ENCODE measurements at regions not wholly inside any gene's neighbourhood (a gene's known extent, or its start where the extent isn't known, plus 50 kb on each side); places are given as distances from the start of the nearest gene placed in this dataset.

- peak; percentile 90 for DNase-seq (ENCODE audit: low read depth)
- no peak overlapping the region for H3K4me3 ChIP-seq (ENCODE audit: control insufficient read depth, low read depth, low read length)
- no peak for TF ChIP-seq CTCF (conservative IDR thresholded peaks at IDR 0.05; ENCODE audit: control insufficient read depth, insufficient read depth, low read depth, low read length)
Measured at GRCh38 chr2:199136681-199137080, 321.1 kb downstream of the SATB2 start.

GRCh38 chr2:199136242-199136641 is 321.5 kb downstream of the SATB2 start:
- TF ChIP-seq CTCF (conservative IDR thresholded peaks at IDR 0.05; ENCODE audit: control insufficient read depth, insufficient read depth, low read depth, low read length): no peak
- peak; percentile 53 for DNase-seq (ENCODE audit: low read depth)
- no peak overlapping the region for H3K4me3 ChIP-seq (ENCODE audit: control insufficient read depth, low read depth, low read length)

GRCh38 chr2:199131876-199132275 is 325.9 kb downstream of the SATB2 start:
- H3K4me3 ChIP-seq (ENCODE audit: control insufficient read depth, low read depth, low read length): no peak overlapping the region
- DNase-seq (ENCODE audit: low read depth): no peak
- TF ChIP-seq CTCF (conservative IDR thresholded peaks at IDR 0.05; ENCODE audit: control insufficient read depth, insufficient read depth, low read depth, low read length): no peak

GRCh38 chr2:199131136-199131655 is 326.5 kb downstream of the SATB2 start:
- no peak for TF ChIP-seq CTCF (conservative IDR thresholded peaks at IDR 0.05; ENCODE audit: control insufficient read depth, insufficient read depth, low read depth, low read length)
- DNase-seq (ENCODE audit: low read depth): no peak
- no peak overlapping the region for H3K4me3 ChIP-seq (ENCODE audit: control insufficient read depth, low read depth, low read length)

- H3K4me3 ChIP-seq (ENCODE audit: control insufficient read depth, low read depth, low read length): no peak overlapping the region
- DNase-seq (ENCODE audit: low read depth): no peak
- TF ChIP-seq CTCF (conservative IDR thresholded peaks at IDR 0.05; ENCODE audit: control insufficient read depth, insufficient read depth, low read depth, low read length): no peak
Measured at GRCh38 chr2:199130501-199130900, 327.2 kb downstream of the SATB2 start.

- H3K4me3 ChIP-seq (ENCODE audit: control insufficient read depth, low read depth, low read length): no peak overlapping the region
- peak; percentile 17 for DNase-seq (ENCODE audit: low read depth)
- no peak for TF ChIP-seq CTCF (conservative IDR thresholded peaks at IDR 0.05; ENCODE audit: control insufficient read depth, insufficient read depth, low read depth, low read length)
Measured at GRCh38 chr2:199128476-199129229, 329.1 kb downstream of the SATB2 start.

All from fibroblast of mammary gland (primary cell).